A549 (cell line): ENCODE measurements at regions not wholly inside any gene's neighbourhood (a gene's known extent, or its start where the extent isn't known, plus 50 kb on each side); places are given as distances from the start of the nearest gene placed in this dataset.

Experiments used
- ATAC-seq, 2 experiments: fragments of 200-7000 bp in 1 of 2; fragments of >200 bp in 1 of 2; cut with Nextera tagmentation in 1 of 2; cut with Tn5 transposase in 1 of 2; 3 replicates each; pipeline versions ENCODE4 v1.8.0 to v1.9.1; 2018 to 2020; ENCODE audit warnings: mild to moderate bottlenecking in 1 of 2, moderate library complexity in 1 of 2
- CTCF ChIA-PET: fragments of 300-600 bp; sonication (Branson Sonifier 250); formaldehyde crosslinking; extraction: SDS; loops from one replicate; lab custom pipeline; 2021; ENCODE audit warnings: antibody characterized with exemption, inconsistent platforms; lab: Yijun Ruan, JAX
- POLR2A ChIA-PET: fragments of 350-600 bp; formaldehyde crosslinking; extraction: SDS; loops from one replicate; lab custom pipeline; 2021; ENCODE audit warnings: antibody characterized with exemption, inconsistent platforms; lab: Yijun Ruan, JAX
- DNase-seq, 2 experiments: peaks; one replicate each; pipeline versions ENCODE4 v3.0.0 to v3.0.0-alpha.2; 2011 to 2016; ENCODE audit warnings: low read depth in 1 of 2, low spot score in 1 of 2
- FAIRE-seq: peaks from 2 replicates; lab custom pipeline; 2011; peaks lifted over from hg19 to GRCh38; lab: Jason Lieb, UNC
- H3K27ac ChIP-seq, 2 experiments: fragments of >200 bp; sonication (Bioruptor Twin); formaldehyde crosslinking; 3 replicates each; pipeline ENCODE4 v1.5.1; 2016 to 2017
- H3K4me1 ChIP-seq: fragments of >200 bp; sonication (Bioruptor Twin); formaldehyde crosslinking; 3 replicates; pipeline ENCODE4 v1.6.1; 2016
- H3K4me2 ChIP-seq: fragments of >200 bp; sonication (Bioruptor Twin); formaldehyde crosslinking; 3 replicates; pipeline ENCODE4 v1.6.1; 2016
- H3K4me3 ChIP-seq: fragments of >200 bp; sonication (Bioruptor Twin); formaldehyde crosslinking; 3 replicates; pipeline ENCODE4 v1.5.1; 2016
- H3K9me3 ChIP-seq: fragments of >200 bp; sonication (Bioruptor Twin); formaldehyde crosslinking; 3 replicates; pipeline ENCODE4 v1.6.1; 2016
- BHLHE40 ChIP-seq: IDR thresholded peaks from 2 replicates; pipeline ENCODE4 v1.6.1; 2012; ENCODE audit warnings: low read depth, low read length, inconsistent platforms
- CBX8 ChIP-seq: fragments of 200-600 bp; sonication (generic); IDR thresholded peaks from 2 replicates; pipeline ENCODE4 v1.6.1; 2016
- CHD2 ChIP-seq: fragments of 150-350 bp; IDR thresholded peaks from 2 replicates; pipeline ENCODE4 v1.6.1; 2014; ENCODE audit warnings: low read length; ENCODE audit not compliant: partially characterized antibody
- CHD4 ChIP-seq: fragments of 200-600 bp; sonication (generic); IDR thresholded peaks from 2 replicates; pipeline ENCODE4 v1.6.1; 2016; ENCODE audit warnings: antibody characterized with exemption, mild to moderate bottlenecking, borderline replicate concordance
- EHF ChIP-seq: fragments of 250-450 bp; sonication (Bioruptor Pico); IDR thresholded peaks from 2 replicates; pipeline ENCODE4 v1.5.0; 2020; ENCODE audit warnings: mild to moderate bottlenecking
- EP300 ChIP-seq, 2 experiments: fragments of >200 bp; sonication (Bioruptor Twin); formaldehyde crosslinking; IDR thresholded peaks; 2 replicates in 1 of 2; 3 replicates in 1 of 2; pipeline ENCODE4 v1.6.1; 2016 to 2017
- FOSB ChIP-seq: fragments of 250-450 bp; sonication (Bioruptor Pico); IDR thresholded peaks from 2 replicates; pipeline ENCODE4 v1.5.0; 2020; ENCODE audit warnings: mild to moderate bottlenecking, moderate library complexity
- HDAC2 ChIP-seq: fragments of 200-600 bp; sonication (generic); IDR thresholded peaks from 2 replicates; pipeline ENCODE4 v1.6.1; 2016
- HMGXB4 ChIP-seq: fragments of 250-450 bp; sonication (Bioruptor Pico); IDR thresholded peaks from 2 replicates; pipeline ENCODE4 v1.5.0; 2021; ENCODE audit warnings: mild to moderate bottlenecking, moderate library complexity, borderline replicate concordance
- HOXA7 ChIP-seq: fragments of 250-450 bp; sonication (Bioruptor Pico); IDR thresholded peaks from 2 replicates; pipeline ENCODE4 v1.5.0; 2020; ENCODE audit warnings: mild to moderate bottlenecking, moderate library complexity
- HOXB13 ChIP-seq: fragments of 250-450 bp; sonication (Bioruptor Pico); IDR thresholded peaks from 2 replicates; pipeline ENCODE4 v1.5.0; 2020; ENCODE audit warnings: low read depth, mild to moderate bottlenecking, moderate library complexity
- HOXB5 ChIP-seq: fragments of 250-450 bp; sonication (Bioruptor Pico); IDR thresholded peaks from 2 replicates; pipeline ENCODE4 v1.5.0; 2020; ENCODE audit warnings: mild to moderate bottlenecking, moderate library complexity
- KDM1A ChIP-seq: fragments of 200-600 bp; sonication (generic); IDR thresholded peaks from 2 replicates; pipeline ENCODE4 v1.6.1; 2016; ENCODE audit warnings: low read depth, mild to moderate bottlenecking
- MYC ChIP-seq: IDR thresholded peaks from 2 replicates; pipeline ENCODE4 v1.6.1; 2012; ENCODE audit warnings: mild to moderate bottlenecking, inconsistent platforms, low read length, improper control_type of control experiment, borderline replicate concordance
- NPAS2 ChIP-seq: fragments of 250-450 bp; sonication (Bioruptor Pico); IDR thresholded peaks from 2 replicates; pipeline ENCODE4 v1.8.0; 2022; ENCODE audit warnings: mild to moderate bottlenecking, moderate library complexity, borderline replicate concordance
- PBX3 ChIP-seq: IDR thresholded peaks from 2 replicates; pipeline ENCODE4 v1.6.1; 2012
- POLR2A ChIP-seq: IDR thresholded peaks from 2 replicates; pipeline ENCODE4 v1.6.1; 2012; ENCODE audit warnings: mild to moderate bottlenecking, low read length
- POLR2AphosphoS2 ChIP-seq: conservative IDR thresholded peaks from 2 replicates; pipeline ENCODE4 v1.6.1; 2012; ENCODE audit warnings: low read length, improper control_type of control experiment, inconsistent platforms
- RARB ChIP-seq: fragments of 250-450 bp; sonication (Bioruptor Pico); IDR thresholded peaks from 2 replicates; pipeline ENCODE4 v1.8.0; 2021; ENCODE audit warnings: mild to moderate bottlenecking, moderate library complexity
- RCOR1 ChIP-seq: fragments of 150-350 bp; IDR thresholded peaks from 2 replicates; pipeline ENCODE4 v1.6.1; 2014; ENCODE audit warnings: antibody characterized with exemption, low read length, low read depth
- RNF2 ChIP-seq: fragments of 200-600 bp; sonication (generic); IDR thresholded peaks from 2 replicates; pipeline ENCODE4 v1.6.1; 2016; ENCODE audit warnings: low read depth, mild to moderate bottlenecking, antibody characterized with exemption, moderate library complexity, borderline replicate concordance
- SMC3 ChIP-seq: fragments of >200 bp; sonication (Bioruptor Twin); formaldehyde crosslinking; IDR thresholded peaks from 3 replicates; pipeline ENCODE4 v1.6.1; 2018; ENCODE audit warnings: inconsistent platforms
- SREBF2 ChIP-seq: fragments of 450-650 bp; IDR thresholded peaks from 2 replicates; pipeline ENCODE4 v1.6.1; 2014; ENCODE audit warnings: mild to moderate bottlenecking, moderate library complexity
- TFCP2L1 ChIP-seq: fragments of 250-450 bp; sonication (Bioruptor Pico); IDR thresholded peaks from 2 replicates; pipeline ENCODE4 v1.5.0; 2021; ENCODE audit warnings: mild to moderate bottlenecking
- TP53 ChIP-seq: fragments of 250-450 bp; sonication (Bioruptor Pico); IDR thresholded peaks from 2 replicates; pipeline ENCODE4 v1.5.0; 2021; ENCODE audit warnings: mild to moderate bottlenecking, moderate library complexity
- ZFP36 ChIP-seq: fragments of 450-650 bp; IDR thresholded peaks from 2 replicates; pipeline ENCODE4 v1.6.1; 2014; ENCODE audit warnings: borderline replicate concordance; ENCODE audit not compliant: partially characterized antibody
- WGBS: methylation state at CpG from one replicate; pipeline ENCODE4 v1.1.6; 2017; ENCODE audit errors: missing lambda C conversion rate; 5-methylcytosine and 5-hydroxymethylcytosine counted together

GRCh38 chr3:16820485-16820884 lies 64.3 kb upstream of the PLCL2 start:
- no peak overlapping the region for H3K4me2 ChIP-seq
- CTCF ChIA-PET: no interaction called here
- no peak overlapping the region for H3K4me3 ChIP-seq
- no peaks in the 10 kb centered on the region for H3K9me3 ChIP-seq
- no peak for TF ChIP-seq BHLHE40
- no peak overlapping the region for H3K27ac ChIP-seq
- POLR2A ChIA-PET: no interaction called here
- no peaks in the 10 kb centered on the region for H3K4me1 ChIP-seq
- FAIRE-seq: no peak
- DNase-seq: no peak
- no peak for ATAC-seq

GRCh38 chr3:16821053-16821452 lies 63.7 kb upstream of the PLCL2 start:
- H3K4me1 ChIP-seq: no peaks in the 10 kb centered on the region
- H3K27ac ChIP-seq: no peak overlapping the region
- FAIRE-seq (no peak), ATAC-seq (no peak), DNase-seq (no peak)
- TF ChIP-seq ZFP36 (no peak), HOXB13 (CRISPR knock-in tag) (no peak), CHD4 (no peak), FOSB (no peak), BHLHE40 (no peak), EP300 (IDR thresholded peaks at IDR 0.05) (no peak), RARB (CRISPR knock-in tag) (no peak), KDM1A (no peak), CBX8 (no peak), SREBF2 (no peak), EHF (CRISPR knock-in tag) (no peak), RCOR1 (no peak), MYC (no peak), HOXB5 (CRISPR knock-in tag) (no peak), HOXA7 (CRISPR knock-in tag) (no peak), POLR2A (no peak), NPAS2 (CRISPR knock-in tag) (no peak), TP53 (no peak), HMGXB4 (CRISPR knock-in tag) (no peak)
- CTCF ChIA-PET: no interaction called here
- POLR2A ChIA-PET: no interaction called here
- H3K4me3 ChIP-seq: no peak overlapping the region
- WGBS: 18% methylated on average over 3 of the region's 4 CpGs
- no peak overlapping the region for H3K4me2 ChIP-seq
- H3K9me3 ChIP-seq: no peaks in the 10 kb centered on the region

- POLR2A ChIA-PET: no interaction called here
- Histone ChIP-seq H3K4me2 (no peak overlapping the region), H3K27ac (no peak overlapping the region), H3K4me1 (no peaks in the 10 kb centered on the region), H3K9me3 (no peaks in the 10 kb centered on the region), H3K4me3 (no peak overlapping the region)
- WGBS: 36% methylated on average over 5 of the region's 5 CpGs
- CTCF ChIA-PET: no interaction called here
- TF ChIP-seq PBX3: no peak
- no peak for TF ChIP-seq FOSB
- no peak for TF ChIP-seq CHD2
- no peak for TF ChIP-seq KDM1A
- TF ChIP-seq RNF2: no peak
- no peak for TF ChIP-seq HDAC2
- TF ChIP-seq SREBF2: no peak
- no peak for TF ChIP-seq SMC3
- no peak for TF ChIP-seq POLR2AphosphoS2
- TF ChIP-seq EHF (CRISPR knock-in tag): no peak
- TF ChIP-seq TFCP2L1: no peak
- DNase-seq: no peak
- FAIRE-seq: no peak
- no peak for ATAC-seq
Measured at GRCh38 chr3:16824081-16824696, 60.6 kb upstream of the PLCL2 start.
